GM06990 (cell line): ENCODE measurements at regions not wholly inside any gene's neighbourhood (a gene's known extent, or its start where the extent isn't known, plus 50 kb on each side); places are given as distances from the start of the nearest gene placed in this dataset.

Experiments used
- DNase-seq: peaks from one replicate; pipeline ENCODE4 v3.0.0-alpha.2; 2011; ENCODE audit not compliant: insufficient read length; ENCODE audit errors: extremely low read depth
- H3K27me3 ChIP-seq: replicated peaks from 2 replicates; pipeline ENCODE4 v1.6.0; 2011; ENCODE audit warnings: low read length; ENCODE audit not compliant: control insufficient read depth, insufficient read depth
- H3K36me3 ChIP-seq: 2 replicates; pipeline ENCODE4 v1.5.1; 2011; ENCODE audit warnings: low read length; ENCODE audit not compliant: control insufficient read depth, insufficient read depth
- H3K4me3 ChIP-seq: replicated peaks from 2 replicates; pipeline ENCODE4 v1.5.1; 2011; ENCODE audit warnings: low read depth, mild to moderate bottlenecking, control low read depth, low read length
- CTCF ChIP-seq: IDR thresholded peaks from 2 replicates; pipeline ENCODE4 v1.5.1; 2011; ENCODE audit warnings: low read length, control low read depth, mild to moderate bottlenecking, inconsistent platforms; ENCODE audit not compliant: insufficient read depth, poor library complexity, severe bottlenecking

- no peak for TF ChIP-seq CTCF
- 0 out of 2 replicates have a peak, but pooled peaks cover 1% of the 10 kb centered on the region for H3K27me3 ChIP-seq
- no peak overlapping the region for H3K4me3 ChIP-seq
- DNase-seq: no peak
- H3K36me3 ChIP-seq: no peaks in the 10 kb centered on the region
Observed at GRCh38 chr2:215748446-215748845, 264.9 kb downstream of the MREG start.

GRCh38 chr2:215746887-215747615 lies 266.3 kb downstream of the MREG start:
- DNase-seq: no peak
- H3K4me3 ChIP-seq: no peak overlapping the region
- H3K36me3 ChIP-seq: no peaks in the 10 kb centered on the region
- TF ChIP-seq CTCF: no peak
- 0 out of 2 replicates have a peak, but pooled peaks cover 1% of the 10 kb centered on the region for H3K27me3 ChIP-seq

GRCh38 chr2:215746226-215746886 lies 267.0 kb downstream of the MREG start:
- no peak overlapping the region for H3K4me3 ChIP-seq
- no peak for TF ChIP-seq CTCF
- no peaks in the 10 kb centered on the region for H3K36me3 ChIP-seq
- DNase-seq: no peak
- 0 out of 2 replicates have a peak, but pooled peaks cover 1% of the 10 kb centered on the region for H3K27me3 ChIP-seq

- TF ChIP-seq CTCF: no peak
- peaks cover 1% of the 10 kb centered on the region; the same call in 1 of the 2 replicates for H3K27me3 ChIP-seq
- H3K36me3 ChIP-seq: no peaks in the 10 kb centered on the region
- no peak overlapping the region for H3K4me3 ChIP-seq
- DNase-seq: no peak
Observed at GRCh38 chr2:215745331-215745730, 268.0 kb downstream of the MREG start.

- DNase-seq: no peak
- Histone ChIP-seq H3K4me3 (no peak overlapping the region), H3K27me3 (peaks cover 1% of the 10 kb centered on the region; the same call in 1 of the 2 replicates), H3K36me3 (no peaks in the 10 kb centered on the region)
- no peak for TF ChIP-seq CTCF
Observed at GRCh38 chr2:215744514-215744913, 268.8 kb downstream of the MREG start.

GRCh38 chr2:215743066-215743465 lies 270.3 kb downstream of the MREG start:
- Histone ChIP-seq H3K27me3 (no peaks in the 10 kb centered on the region; the same call in 1 of the 2 replicates), H3K36me3 (no peaks in the 10 kb centered on the region), H3K4me3 (no peak overlapping the region)
- DNase-seq: no peak
- no peak for TF ChIP-seq CTCF
